Endodermal cell (in vitro differentiated cells): ENCODE measurements at regions not wholly inside any gene's neighbourhood (a gene's known extent, or its start where the extent isn't known, plus 50 kb on each side); places are given as distances from the start of the nearest gene placed in this dataset.

Experiments
- DNase-seq: peaks from one replicate; pipeline ENCODE4 v3.0.0-alpha.2; 2017
- H3K27ac ChIP-seq: 2 replicates; pipeline ENCODE4 v1.5.1; 2013; ENCODE audit warnings: mild to moderate bottlenecking, low read depth, low read length, moderate library complexity
- H3K27me3 ChIP-seq: 2 replicates; pipeline ENCODE4 v1.6.1; 2013; ENCODE audit warnings: mild to moderate bottlenecking, low read length, moderate library complexity; ENCODE audit not compliant: insufficient read depth, control insufficient read depth, poor library complexity, severe bottlenecking
- H3K36me3 ChIP-seq: 2 replicates; pipeline ENCODE4 v1.7.0; 2013; ENCODE audit warnings: mild to moderate bottlenecking, low read length, moderate library complexity; ENCODE audit not compliant: control insufficient read depth, insufficient read depth
- H3K4me1 ChIP-seq: one replicate; pipeline ENCODE4 v1.7.0; 2013; ENCODE audit warnings: low read length; ENCODE audit not compliant: control insufficient read depth, insufficient read depth
- H3K4me3 ChIP-seq: 2 replicates; pipeline ENCODE4 v1.5.1; 2013; ENCODE audit warnings: mild to moderate bottlenecking, low read length, moderate library complexity
- H3K9ac ChIP-seq: 2 replicates; pipeline ENCODE4 v1.6.1; 2013; ENCODE audit warnings: mild to moderate bottlenecking, low read length, moderate library complexity; ENCODE audit not compliant: poor library complexity, severe bottlenecking; ENCODE audit errors: extremely low read depth
- H3K9me3 ChIP-seq: 2 replicates; pipeline ENCODE4 v1.6.1; 2013; ENCODE audit warnings: mild to moderate bottlenecking, low read length, moderate library complexity; ENCODE audit not compliant: control insufficient read depth
- H3K27ac Mint-ChIP-seq: 2 replicates; pipeline ENCODE4 v1.8.0; 2020; ENCODE audit warnings: mixed read lengths
- H3K27me3 Mint-ChIP-seq: 2 replicates; pipeline ENCODE4 v1.8.0; 2021; ENCODE audit warnings: mild to moderate bottlenecking, mixed read lengths; ENCODE audit not compliant: insufficient read depth
- H3K36me3 Mint-ChIP-seq: 2 replicates; pipeline ENCODE4 v1.8.0; 2020; ENCODE audit warnings: low read depth, mixed read lengths
- H3K4me1 Mint-ChIP-seq: 2 replicates; pipeline ENCODE4 v1.8.0; 2020; ENCODE audit warnings: mixed read lengths
- H3K4me3 Mint-ChIP-seq: 2 replicates; pipeline ENCODE4 v1.8.0; 2020; ENCODE audit warnings: mild to moderate bottlenecking, moderate library complexity, mixed read lengths
- H3K9me3 Mint-ChIP-seq: 2 replicates; pipeline ENCODE4 v1.8.0; 2020; ENCODE audit warnings: mild to moderate bottlenecking, mixed read lengths
- CTCF ChIP-seq: fragments of 200-600 bp; sonication (generic); conservative IDR thresholded peaks from 2 replicates; pipeline ENCODE4 v1.5.0; 2021; ENCODE audit warnings: antibody characterized with exemption, mild to moderate bottlenecking
- WGBS, 2 experiments: methylation state at CpG; one replicate each; pipeline versions ENCODE4 v1.1.5 to v1.1.7; 2013; ENCODE audit warnings: missing lambda C conversion rate in 2 of 2, mixed read lengths in 1 of 2; ENCODE audit not compliant: insufficient coverage in 1 of 2, insufficient read length in 1 of 2; 5-methylcytosine and 5-hydroxymethylcytosine counted together

- H3K27ac ChIP-seq = no peak overlapping the region
- 67 to 93% methylated on average over 1 to 2 of the region's 2 CpGs for WGBS, 2 experiments
- Mint-ChIP-seq H3K4me3 (no peak overlapping the region), H3K27ac (no peak overlapping the region), H3K36me3 (no peaks in the 10 kb centered on the region), H3K9me3 (no peaks in the 10 kb centered on the region), H3K4me1 (no peaks in the 10 kb centered on the region), H3K27me3 (no peaks in the 10 kb centered on the region)
- H3K4me1 ChIP-seq = no peaks in the 10 kb centered on the region
- no peaks in the 10 kb centered on the region for H3K9me3 ChIP-seq
- no peak overlapping the region for H3K4me3 ChIP-seq
- peak; percentile 72 for TF ChIP-seq CTCF
- peak; percentile 74 for DNase-seq
- no peaks in the 10 kb centered on the region for H3K36me3 ChIP-seq
- H3K9ac ChIP-seq = no peak overlapping the region
- H3K27me3 ChIP-seq = no peaks in the 10 kb centered on the region
These were observed 297.1 kb upstream of the CD180 start for GRCh38 chr5:67493676-67494075.

GRCh38 chr5:67490543-67491321 lies 294.1 kb upstream of the CD180 start:
- Histone ChIP-seq H3K27ac (no peak overlapping the region), H3K9me3 (no peaks in the 10 kb centered on the region), H3K9ac (no peak overlapping the region), H3K36me3 (no peaks in the 10 kb centered on the region), H3K4me1 (no peaks in the 10 kb centered on the region), H3K4me3 (no peak overlapping the region), H3K27me3 (no peaks in the 10 kb centered on the region)
- Mint-ChIP-seq H3K4me1 (peaks cover 3% of the 10 kb centered on the region), H3K4me3 (no peak overlapping the region), H3K9me3 (no peaks in the 10 kb centered on the region), H3K27ac (no peak overlapping the region), H3K27me3 (no peaks in the 10 kb centered on the region), H3K36me3 (no peaks in the 10 kb centered on the region)
- DNase-seq = no peak
- TF ChIP-seq CTCF = no peak
- WGBS, 2 experiments = 90 to 100% methylated on average over 1 to 8 of the region's 8 CpGs

- no peak overlapping the region for H3K4me3 Mint-ChIP-seq
- DNase-seq = no peak
- Histone ChIP-seq H3K36me3 (no peaks in the 10 kb centered on the region), H3K27ac (no peak overlapping the region), H3K4me3 (no peak overlapping the region), H3K4me1 (no peaks in the 10 kb centered on the region), H3K9me3 (no peaks in the 10 kb centered on the region), H3K9ac (no peak overlapping the region), H3K27me3 (no peaks in the 10 kb centered on the region)
- H3K9me3 Mint-ChIP-seq = no peaks in the 10 kb centered on the region
- H3K36me3 Mint-ChIP-seq = no peaks in the 10 kb centered on the region
- 93 to 100% methylated on average over 3 to 4 of the region's 4 CpGs for WGBS, 2 experiments
- peaks cover 3% of the 10 kb centered on the region for H3K4me1 Mint-ChIP-seq
- TF ChIP-seq CTCF = no peak
- H3K27ac Mint-ChIP-seq = no peak overlapping the region
- no peaks in the 10 kb centered on the region for H3K27me3 Mint-ChIP-seq
These were observed 292.3 kb upstream of the CD180 start for GRCh38 chr5:67488885-67489284.
